ENCODE measurements at regions not wholly inside any gene's neighbourhood (a gene's known extent, or its start where the extent isn't known, plus 50 kb on each side); places are given as distances from the start of the nearest gene placed in this dataset.
"Not testable (repeated sequence)": the region's sequence is repeated elsewhere in the genome, so short reads cannot be mapped to it uniquely, and the experiment has no call there.

GRCh38 chr4:60365176-60365575 is 835.0 kb upstream of the ADGRL3 start:
- DNase-seq (ENCODE audit: low spot score): no peak

GRCh38 chr4:60366661-60367060 is 833.5 kb upstream of the ADGRL3 start:
- DNase-seq (ENCODE audit: low spot score): no peak

- no peak for DNase-seq (ENCODE audit: low spot score)
Observed at GRCh38 chr4:60368986-60369385, 831.1 kb upstream of the ADGRL3 start.

GRCh38 chr4:60378010-60378409 is 822.1 kb upstream of the ADGRL3 start:
- no peak for DNase-seq (ENCODE audit: low spot score)

GRCh38 chr4:60384516-60384915 is 815.6 kb upstream of the ADGRL3 start:
- DNase-seq (ENCODE audit: low spot score): no peak

GRCh38 chr4:60389633-60390032 is 810.5 kb upstream of the ADGRL3 start:
- no peak for DNase-seq (ENCODE audit: low spot score)

- DNase-seq (ENCODE audit: low spot score): no peak
Observed at GRCh38 chr4:60396341-60397049, 803.6 kb upstream of the ADGRL3 start.

GRCh38 chr4:60400593-60400992 is 799.5 kb upstream of the ADGRL3 start:
- DNase-seq (ENCODE audit: low spot score): no peak

GRCh38 chr4:60404027-60404426 is 796.1 kb upstream of the ADGRL3 start:
- no peak for DNase-seq (ENCODE audit: low spot score)

- DNase-seq (ENCODE audit: low spot score): no peak
Observed at GRCh38 chr4:60422439-60422838, 777.7 kb upstream of the ADGRL3 start.

GRCh38 chr4:60423573-60424184 is 776.4 kb upstream of the ADGRL3 start:
- DNase-seq (ENCODE audit: low spot score): not testable (repeated sequence)

- DNase-seq (ENCODE audit: low spot score): no peak
Observed at GRCh38 chr4:60432911-60433310, 767.2 kb upstream of the ADGRL3 start.

- no peak for DNase-seq (ENCODE audit: low spot score)
Observed at GRCh38 chr4:60443068-60443467, 757.1 kb upstream of the ADGRL3 start.

GRCh38 chr4:60443796-60444195 is 756.3 kb upstream of the ADGRL3 start:
- no peak for DNase-seq (ENCODE audit: low spot score)

- peak; percentile 1 for DNase-seq (ENCODE audit: low spot score)
Observed at GRCh38 chr4:60450054-60450453, 750.1 kb upstream of the ADGRL3 start.

- no peak for DNase-seq (ENCODE audit: low spot score)
Observed at GRCh38 chr4:60452266-60452665, 747.9 kb upstream of the ADGRL3 start.

GRCh38 chr4:60455380-60455779 is 744.7 kb upstream of the ADGRL3 start:
- DNase-seq (ENCODE audit: low spot score): no peak

- DNase-seq (ENCODE audit: low spot score): no peak
Observed at GRCh38 chr4:60461551-60461950, 738.6 kb upstream of the ADGRL3 start.

GRCh38 chr4:60463857-60464502 is 736.1 kb upstream of the ADGRL3 start:
- DNase-seq (ENCODE audit: low spot score): peak; percentile 49

- DNase-seq (ENCODE audit: low spot score): no peak
Observed at GRCh38 chr4:60482921-60483351, 717.2 kb upstream of the ADGRL3 start.

- no peak for DNase-seq (ENCODE audit: low spot score)
Observed at GRCh38 chr4:60485276-60485675, 714.9 kb upstream of the ADGRL3 start.

GRCh38 chr4:60487118-60487761 is 712.9 kb upstream of the ADGRL3 start:
- not testable (repeated sequence) for DNase-seq (ENCODE audit: low spot score)

GRCh38 chr4:60500810-60501209 is 699.3 kb upstream of the ADGRL3 start:
- DNase-seq (ENCODE audit: low spot score): no peak
